Stomach (tissue), 4 donors: ENCODE measurements at regions not wholly inside any gene's neighbourhood (a gene's known extent, or its start where the extent isn't known, plus 50 kb on each side); places are given as distances from the start of the nearest gene placed in this dataset.

Source experiments
- POLR2AphosphoS5 ChIP-seq, 3 donors: sonication (generic); formaldehyde crosslinking; IDR thresholded peaks; one replicate each; pipeline ENCODE4 v1.6.1; 2016; ENCODE audit warnings: antibody characterized with exemption in 3 of 3
- TF ChIP-seq, protein P1 (sequence below), 7 experiments: fragments of 450-650 bp in 4 of 7; fragments of 200-600 bp in 3 of 7; sonication (generic) in 3 of 7; IDR thresholded peaks; one replicate each; pipeline ENCODE4 v1.5.1; 2016 to 2019; ENCODE audit warnings: antibody characterized with exemption in 7 of 7, control low read depth in 2 of 7, mild to moderate bottlenecking in 1 of 7

DNA sequence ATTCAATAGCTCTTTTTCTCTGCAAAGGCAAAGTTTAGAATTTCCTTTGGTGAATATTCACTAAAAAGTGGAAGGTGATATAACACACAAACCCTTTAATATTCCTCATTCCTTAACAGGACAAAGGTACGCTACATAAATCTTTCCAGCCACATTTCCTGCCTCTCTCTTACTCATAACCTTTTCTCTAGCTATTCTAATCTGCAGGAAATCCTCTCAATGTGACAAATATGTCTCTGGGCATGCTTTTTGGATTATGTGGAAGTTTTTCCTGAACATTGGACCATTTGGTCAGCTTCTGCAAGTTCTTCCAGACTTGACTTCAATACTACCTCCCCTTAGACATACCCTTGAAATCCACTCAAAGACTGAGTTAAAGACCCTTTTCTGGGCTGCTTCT is 186.3 kb upstream of the TUSC1 start:
- TF ChIP-seq, protein P1, sequence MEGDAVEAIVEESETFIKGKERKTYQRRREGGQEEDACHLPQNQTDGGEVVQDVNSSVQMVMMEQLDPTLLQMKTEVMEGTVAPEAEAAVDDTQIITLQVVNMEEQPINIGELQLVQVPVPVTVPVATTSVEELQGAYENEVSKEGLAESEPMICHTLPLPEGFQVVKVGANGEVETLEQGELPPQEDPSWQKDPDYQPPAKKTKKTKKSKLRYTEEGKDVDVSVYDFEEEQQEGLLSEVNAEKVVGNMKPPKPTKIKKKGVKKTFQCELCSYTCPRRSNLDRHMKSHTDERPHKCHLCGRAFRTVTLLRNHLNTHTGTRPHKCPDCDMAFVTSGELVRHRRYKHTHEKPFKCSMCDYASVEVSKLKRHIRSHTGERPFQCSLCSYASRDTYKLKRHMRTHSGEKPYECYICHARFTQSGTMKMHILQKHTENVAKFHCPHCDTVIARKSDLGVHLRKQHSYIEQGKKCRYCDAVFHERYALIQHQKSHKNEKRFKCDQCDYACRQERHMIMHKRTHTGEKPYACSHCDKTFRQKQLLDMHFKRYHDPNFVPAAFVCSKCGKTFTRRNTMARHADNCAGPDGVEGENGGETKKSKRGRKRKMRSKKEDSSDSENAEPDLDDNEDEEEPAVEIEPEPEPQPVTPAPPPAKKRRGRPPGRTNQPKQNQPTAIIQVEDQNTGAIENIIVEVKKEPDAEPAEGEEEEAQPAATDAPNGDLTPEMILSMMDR (IDR thresholded peaks at IDR 0.05), result no peak
- no peak for TF ChIP-seq POLR2AphosphoS5 (IDR thresholded peaks at IDR 0.05)
